ENCODE measurements at regions not wholly inside any gene's neighbourhood (a gene's known extent, or its start where the extent isn't known, plus 50 kb on each side); places are given as distances from the start of the nearest gene placed in this dataset.

- DNase-seq (ENCODE audit: low read depth in 1 of 2, low spot score in 1 of 2) (no peak), ATAC-seq (no peak), FAIRE-seq (no peak)
- Histone ChIP-seq H3K9me3 (no peaks in the 10 kb centered on the region), H3K4me3 (no peak overlapping the region), H3K4me2 (no peak overlapping the region), H3K4me1 (no peaks in the 10 kb centered on the region), H3K27ac (no peak overlapping the region)
- ChIA-PET POLR2A (no interaction called here), CTCF (no interaction called here)
- TF ChIP-seq, protein P1, sequence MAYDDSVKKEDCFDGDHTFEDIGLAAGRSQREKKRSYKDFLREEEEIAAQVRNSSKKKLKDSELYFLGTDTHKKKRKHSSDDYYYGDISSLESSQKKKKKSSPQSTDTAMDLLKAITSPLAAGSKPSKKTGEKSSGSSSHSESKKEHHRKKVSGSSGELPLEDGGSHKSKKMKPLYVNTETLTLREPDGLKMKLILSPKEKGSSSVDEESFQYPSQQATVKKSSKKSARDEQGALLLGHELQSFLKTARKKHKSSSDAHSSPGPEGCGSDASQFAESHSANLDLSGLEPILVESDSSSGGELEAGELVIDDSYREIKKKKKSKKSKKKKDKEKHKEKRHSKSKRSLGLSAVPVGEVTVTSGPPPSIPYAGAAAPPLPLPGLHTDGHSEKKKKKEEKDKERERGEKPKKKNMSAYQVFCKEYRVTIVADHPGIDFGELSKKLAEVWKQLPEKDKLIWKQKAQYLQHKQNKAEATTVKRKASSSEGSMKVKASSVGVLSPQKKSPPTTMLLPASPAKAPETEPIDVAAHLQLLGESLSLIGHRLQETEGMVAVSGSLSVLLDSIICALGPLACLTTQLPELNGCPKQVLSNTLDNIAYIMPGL (CRISPR knock-in tag; IDR thresholded peaks at IDR 0.05; ENCODE audit: borderline replicate concordance): no peak
- TF ChIP-seq ELK1 (IDR thresholded peaks at IDR 0.05; ENCODE audit: low read depth, low read length): no peak
- no peak for TF ChIP-seq RARB (CRISPR knock-in tag; IDR thresholded peaks at IDR 0.05)
- no peak for TF ChIP-seq HOXB13 (CRISPR knock-in tag; IDR thresholded peaks at IDR 0.05; ENCODE audit: low read depth)
- TF ChIP-seq CBX2 (IDR thresholded peaks at IDR 0.05; ENCODE audit: borderline replicate concordance, low read depth): no peak
- no peak for TF ChIP-seq TFCP2L1 (CRISPR knock-in tag; IDR thresholded peaks at IDR 0.05)
- no peak for TF ChIP-seq GATA3 (IDR thresholded peaks at IDR 0.05; ENCODE audit: borderline replicate concordance)
- no peak for TF ChIP-seq RFX5 (IDR thresholded peaks at IDR 0.05)
- no peak for TF ChIP-seq NPAS2 (CRISPR knock-in tag; IDR thresholded peaks at IDR 0.05; ENCODE audit: borderline replicate concordance)
- TF ChIP-seq NFE2L2 (conservative IDR thresholded peaks at IDR 0.05; ENCODE audit: low read length): no peak
- TF ChIP-seq, protein P2, sequence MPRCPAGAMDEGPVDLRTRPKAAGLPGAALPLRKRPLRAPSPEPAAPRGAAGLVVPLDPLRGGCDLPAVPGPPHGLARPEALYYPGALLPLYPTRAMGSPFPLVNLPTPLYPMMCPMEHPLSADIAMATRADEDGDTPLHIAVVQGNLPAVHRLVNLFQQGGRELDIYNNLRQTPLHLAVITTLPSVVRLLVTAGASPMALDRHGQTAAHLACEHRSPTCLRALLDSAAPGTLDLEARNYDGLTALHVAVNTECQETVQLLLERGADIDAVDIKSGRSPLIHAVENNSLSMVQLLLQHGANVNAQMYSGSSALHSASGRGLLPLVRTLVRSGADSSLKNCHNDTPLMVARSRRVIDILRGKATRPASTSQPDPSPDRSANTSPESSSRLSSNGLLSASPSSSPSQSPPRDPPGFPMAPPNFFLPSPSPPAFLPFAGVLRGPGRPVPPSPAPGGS (IDR thresholded peaks at IDR 0.05): no peak
- TF ChIP-seq POLR2A (IDR thresholded peaks at IDR 0.05; ENCODE audit: low read length): no peak
- no peak for TF ChIP-seq BHLHE40 (IDR thresholded peaks at IDR 0.05; ENCODE audit: low read depth, low read length)
- no peak for TF ChIP-seq EHMT2 (IDR thresholded peaks at IDR 0.05; ENCODE audit: low read depth)
- TF ChIP-seq EP300 (IDR thresholded peaks at IDR 0.05): no peak
Observed at GRCh38 chrX:23575281-23575680, 92.0 kb upstream of the PRDX4 start.

- FAIRE-seq (no peak), DNase-seq (ENCODE audit: low read depth in 1 of 2, low spot score in 1 of 2) (no peak), ATAC-seq (no peak)
- no peak overlapping the region for H3K27ac ChIP-seq
- CTCF ChIA-PET: no interaction called here
- WGBS (ENCODE audit: missing lambda C conversion rate): 75% methylated on average over 1 of the region's 1 CpG
- no peaks in the 10 kb centered on the region for H3K4me1 ChIP-seq
- TF ChIP-seq, protein P2 (IDR thresholded peaks at IDR 0.05): no peak
- TF ChIP-seq PBX3 (IDR thresholded peaks at IDR 0.05) (no peak), HOXB13 (CRISPR knock-in tag; IDR thresholded peaks at IDR 0.05; ENCODE audit: low read depth) (no peak), JUN (IDR thresholded peaks at IDR 0.05) (no peak), CBX8 (IDR thresholded peaks at IDR 0.05) (no peak), CHD4 (IDR thresholded peaks at IDR 0.05; ENCODE audit: borderline replicate concordance) (no peak), POLR2AphosphoS2 (conservative IDR thresholded peaks at IDR 0.05; ENCODE audit: low read length) (no peak)
- TF ChIP-seq, protein P3, sequence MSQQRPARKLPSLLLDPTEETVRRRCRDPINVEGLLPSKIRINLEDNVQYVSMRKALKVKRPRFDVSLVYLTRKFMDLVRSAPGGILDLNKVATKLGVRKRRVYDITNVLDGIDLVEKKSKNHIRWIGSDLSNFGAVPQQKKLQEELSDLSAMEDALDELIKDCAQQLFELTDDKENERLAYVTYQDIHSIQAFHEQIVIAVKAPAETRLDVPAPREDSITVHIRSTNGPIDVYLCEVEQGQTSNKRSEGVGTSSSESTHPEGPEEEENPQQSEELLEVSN (IDR thresholded peaks at IDR 0.05; ENCODE audit: borderline replicate concordance, low read depth): no peak
- H3K4me2 ChIP-seq: no peak overlapping the region
- POLR2A ChIA-PET: no interaction called here
- no peaks in the 10 kb centered on the region for H3K9me3 ChIP-seq
- H3K4me3 ChIP-seq: no peak overlapping the region
Observed at GRCh38 chrX:23578079-23578478, 89.2 kb upstream of the PRDX4 start.

All from A549 (cell line).